Osteoblast (primary cell): ENCODE measurements at regions not wholly inside any gene's neighbourhood (a gene's known extent, or its start where the extent isn't known, plus 50 kb on each side); places are given as distances from the start of the nearest gene placed in this dataset.
"Not testable (repeated sequence)": the region's sequence is repeated elsewhere in the genome, so short reads cannot be mapped to it uniquely, and the experiment has no call there.

ENCODE experiments used
- DNase-seq: peaks from one replicate; pipeline ENCODE4 v3.0.0; 2011; ENCODE audit warnings: low spot score, mixed read lengths; ENCODE audit not compliant: insufficient read length; ENCODE audit errors: missing footprints
- H2AFZ ChIP-seq: 2 replicates; pipeline ENCODE4 v1.6.0; 2011; ENCODE audit warnings: mild to moderate bottlenecking, low read length
- H3K27ac ChIP-seq: 2 replicates; pipeline ENCODE4 v1.5.1; 2011; ENCODE audit warnings: mild to moderate bottlenecking, low read depth, low read length, moderate library complexity
- H3K27me3 ChIP-seq: 2 replicates; pipeline ENCODE4 v1.6.0; 2012; ENCODE audit warnings: mild to moderate bottlenecking, control low read depth, inconsistent platforms, low read length, moderate library complexity; ENCODE audit not compliant: insufficient read depth
- H3K36me3 ChIP-seq: 2 replicates; pipeline ENCODE4 v1.5.1; 2011; ENCODE audit warnings: mild to moderate bottlenecking, low read length, control low read depth, moderate library complexity; ENCODE audit not compliant: insufficient read depth
- H3K4me1 ChIP-seq: 2 replicates; pipeline ENCODE4 v1.5.1; 2011; ENCODE audit warnings: mild to moderate bottlenecking, low read length, control low read depth, moderate library complexity; ENCODE audit not compliant: insufficient read depth
- H3K4me2 ChIP-seq: 2 replicates; pipeline ENCODE4 v1.6.0; 2011; ENCODE audit warnings: mild to moderate bottlenecking, low read length; ENCODE audit not compliant: insufficient read depth
- H3K4me3 ChIP-seq: fragments of 200-600 bp; sonication (generic); 3 replicates; pipeline ENCODE4 v1.5.1; 2012; ENCODE audit warnings: mild to moderate bottlenecking, low read length, inconsistent platforms; ENCODE audit not compliant: insufficient read depth
- H3K79me2 ChIP-seq: 2 replicates; pipeline ENCODE4 v1.6.0; 2012; ENCODE audit warnings: mild to moderate bottlenecking, low read length, control low read depth, inconsistent platforms; ENCODE audit not compliant: insufficient read depth
- H3K9me3 ChIP-seq: 2 replicates; pipeline ENCODE4 v1.5.1; 2011; ENCODE audit warnings: low read depth, low read length, control low read depth
- H4K20me1 ChIP-seq: 2 replicates; pipeline ENCODE4 v1.6.0; 2012; ENCODE audit warnings: mild to moderate bottlenecking, low read length, control low read depth; ENCODE audit not compliant: insufficient read depth
- TF ChIP-seq, protein P1 (sequence below): IDR thresholded peaks from 2 replicates; pipeline ENCODE4 v1.5.1; 2011; ENCODE audit warnings: mild to moderate bottlenecking, low read depth, low read length, moderate library complexity; ENCODE audit errors: extremely low read depth

DNA sequence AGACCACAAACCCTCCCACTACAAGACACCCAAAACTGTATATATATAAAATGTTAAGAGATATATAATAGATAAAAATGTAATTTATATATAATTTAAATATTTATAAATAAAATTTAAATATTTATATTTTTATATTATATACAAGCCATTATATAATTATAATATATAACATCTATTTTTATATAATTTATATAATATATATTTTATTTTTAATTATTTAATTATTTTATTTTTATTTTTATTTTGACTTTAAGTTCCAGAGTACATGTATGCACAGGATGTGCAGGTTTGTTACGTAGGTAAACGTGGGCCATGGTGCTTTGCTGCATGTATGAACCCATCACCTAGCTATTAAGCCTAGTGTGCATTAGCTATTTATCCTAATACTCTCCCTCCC, 1090.2 kb downstream of the NXPH1 start:
- TF ChIP-seq, protein P1, sequence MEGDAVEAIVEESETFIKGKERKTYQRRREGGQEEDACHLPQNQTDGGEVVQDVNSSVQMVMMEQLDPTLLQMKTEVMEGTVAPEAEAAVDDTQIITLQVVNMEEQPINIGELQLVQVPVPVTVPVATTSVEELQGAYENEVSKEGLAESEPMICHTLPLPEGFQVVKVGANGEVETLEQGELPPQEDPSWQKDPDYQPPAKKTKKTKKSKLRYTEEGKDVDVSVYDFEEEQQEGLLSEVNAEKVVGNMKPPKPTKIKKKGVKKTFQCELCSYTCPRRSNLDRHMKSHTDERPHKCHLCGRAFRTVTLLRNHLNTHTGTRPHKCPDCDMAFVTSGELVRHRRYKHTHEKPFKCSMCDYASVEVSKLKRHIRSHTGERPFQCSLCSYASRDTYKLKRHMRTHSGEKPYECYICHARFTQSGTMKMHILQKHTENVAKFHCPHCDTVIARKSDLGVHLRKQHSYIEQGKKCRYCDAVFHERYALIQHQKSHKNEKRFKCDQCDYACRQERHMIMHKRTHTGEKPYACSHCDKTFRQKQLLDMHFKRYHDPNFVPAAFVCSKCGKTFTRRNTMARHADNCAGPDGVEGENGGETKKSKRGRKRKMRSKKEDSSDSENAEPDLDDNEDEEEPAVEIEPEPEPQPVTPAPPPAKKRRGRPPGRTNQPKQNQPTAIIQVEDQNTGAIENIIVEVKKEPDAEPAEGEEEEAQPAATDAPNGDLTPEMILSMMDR = no peak
- no peak for DNase-seq
- no peak overlapping the region for H3K4me3 ChIP-seq
- H3K4me2 ChIP-seq = no peak overlapping the region
- H2AFZ ChIP-seq = no peak overlapping the region
- no peaks in the 10 kb centered on the region for H3K36me3 ChIP-seq
- H3K4me1 ChIP-seq = no peaks in the 10 kb centered on the region
- H3K27ac ChIP-seq = no peak overlapping the region
- H3K9me3 ChIP-seq = no peaks in the 10 kb centered on the region
- no peaks in the 10 kb centered on the region for H3K79me2 ChIP-seq
- no peaks in the 10 kb centered on the region for H4K20me1 ChIP-seq
- H3K27me3 ChIP-seq = no peaks in the 10 kb centered on the region

DNA sequence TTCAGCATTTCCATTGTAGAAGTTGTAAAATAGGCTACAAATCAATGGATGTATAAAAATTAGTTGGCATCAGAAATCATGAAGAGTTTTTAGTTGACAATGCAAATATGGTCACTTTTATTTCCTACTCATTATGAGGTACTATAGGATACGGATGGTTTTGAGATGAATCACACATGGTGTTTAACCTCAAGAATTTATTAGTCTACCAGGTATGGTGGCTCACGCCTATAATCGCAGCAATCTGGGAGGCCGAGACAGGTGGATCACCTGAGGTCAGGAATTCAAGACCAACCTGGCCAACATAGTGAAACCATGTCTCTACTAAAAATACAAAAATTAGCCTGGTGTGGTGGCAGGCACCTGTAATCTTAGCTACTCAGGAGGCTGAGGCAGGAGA, 1119.0 kb downstream of the NXPH1 start:
- not testable (repeated sequence) for H2AFZ ChIP-seq, DNase-seq

DNA sequence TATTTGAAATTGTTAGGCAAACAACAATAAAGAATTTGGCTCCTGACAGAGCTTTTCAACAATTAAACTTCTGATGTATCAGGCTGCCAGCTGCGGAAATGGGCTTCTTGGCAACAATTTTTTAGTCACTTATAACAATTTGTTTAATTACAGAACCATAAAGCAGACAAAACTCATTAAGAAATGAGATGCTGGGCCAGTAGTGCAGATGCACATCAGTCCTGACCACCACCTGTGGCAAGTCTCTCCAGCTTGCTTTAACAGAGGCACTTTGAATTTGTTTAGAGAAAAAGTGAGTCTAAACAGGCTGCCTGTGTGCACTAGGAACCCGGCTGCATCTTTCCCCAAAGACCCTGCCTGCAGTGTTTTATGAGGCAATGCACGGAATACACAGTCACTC, 1124.4 kb downstream of the NXPH1 start:
- no peaks in the 10 kb centered on the region for H3K9me3 ChIP-seq
- no peak for DNase-seq
- H3K79me2 ChIP-seq = no peaks in the 10 kb centered on the region
- no peak overlapping the region for H3K27ac ChIP-seq
- no peaks in the 10 kb centered on the region for H3K4me1 ChIP-seq
- no peaks in the 10 kb centered on the region for H3K36me3 ChIP-seq
- no peak overlapping the region for H3K4me2 ChIP-seq
- no peaks in the 10 kb centered on the region for H3K27me3 ChIP-seq
- TF ChIP-seq, protein P1 = no peak
- no peak overlapping the region for H2AFZ ChIP-seq
- no peaks in the 10 kb centered on the region for H4K20me1 ChIP-seq
- H3K4me3 ChIP-seq = no peak overlapping the region

More for the DNA sequence above, 1119.0 kb downstream of the NXPH1 start:
- H3K27ac ChIP-seq, H3K36me3 ChIP-seq, H3K4me2 ChIP-seq, H3K79me2 ChIP-seq, H3K9me3 ChIP-seq, H3K4me1 ChIP-seq, H3K27me3 ChIP-seq, H3K4me3 ChIP-seq, H4K20me1 ChIP-seq: not testable (repeated sequence)

DNA sequence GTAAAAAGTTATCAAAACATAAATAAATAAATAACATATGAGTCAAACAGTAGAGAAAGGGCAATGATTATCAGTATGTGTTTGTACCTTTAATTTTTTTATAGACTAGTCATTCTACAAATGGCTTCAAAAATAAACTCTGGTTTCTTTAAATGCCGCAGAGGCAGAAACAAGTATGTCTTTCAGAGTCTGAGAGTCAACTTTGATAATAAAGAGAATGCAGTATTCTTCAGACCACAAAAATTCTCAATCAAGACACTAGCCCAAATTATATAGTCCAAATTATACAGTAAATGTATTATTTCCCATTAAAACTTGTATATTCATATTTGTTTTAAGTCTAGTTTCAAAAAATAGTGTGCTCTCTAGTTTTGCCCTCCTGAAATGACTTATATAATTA, 1142.3 kb downstream of the NXPH1 start:
- TF ChIP-seq, protein P1 = no peak
- H3K79me2 ChIP-seq = no peaks in the 10 kb centered on the region
- no peaks in the 10 kb centered on the region for H3K36me3 ChIP-seq
- no peak overlapping the region for H2AFZ ChIP-seq
- H3K9me3 ChIP-seq = peaks cover 2% of the 10 kb centered on the region
- no peaks in the 10 kb centered on the region for H4K20me1 ChIP-seq
- H3K4me3 ChIP-seq = no peak overlapping the region
- H3K27ac ChIP-seq = no peak overlapping the region
- no peaks in the 10 kb centered on the region for H3K4me1 ChIP-seq
- no peak for DNase-seq
- no peaks in the 10 kb centered on the region for H3K27me3 ChIP-seq
- H3K4me2 ChIP-seq = no peak overlapping the region
